ENCODE measurements at regions not wholly inside any gene's neighbourhood (a gene's known extent, or its start where the extent isn't known, plus 50 kb on each side); places are given as distances from the start of the nearest gene placed in this dataset.

- TF ChIP-seq CTCF (conservative IDR thresholded peaks at IDR 0.05) = no peak
- TF ChIP-seq ZFX (IDR thresholded peaks at IDR 0.05) = no peak
These were observed 163.7 kb downstream of the AHR start for GRCh38 chr7:17462131-17462631.
